ENCODE measurements at regions not wholly inside any gene's neighbourhood (a gene's known extent, or its start where the extent isn't known, plus 50 kb on each side); places are given as distances from the start of the nearest gene placed in this dataset.

GRCh38 chr7:32326078-32326477, 164.1 kb downstream of the LSM5 start:
- TF ChIP-seq, protein P1, sequence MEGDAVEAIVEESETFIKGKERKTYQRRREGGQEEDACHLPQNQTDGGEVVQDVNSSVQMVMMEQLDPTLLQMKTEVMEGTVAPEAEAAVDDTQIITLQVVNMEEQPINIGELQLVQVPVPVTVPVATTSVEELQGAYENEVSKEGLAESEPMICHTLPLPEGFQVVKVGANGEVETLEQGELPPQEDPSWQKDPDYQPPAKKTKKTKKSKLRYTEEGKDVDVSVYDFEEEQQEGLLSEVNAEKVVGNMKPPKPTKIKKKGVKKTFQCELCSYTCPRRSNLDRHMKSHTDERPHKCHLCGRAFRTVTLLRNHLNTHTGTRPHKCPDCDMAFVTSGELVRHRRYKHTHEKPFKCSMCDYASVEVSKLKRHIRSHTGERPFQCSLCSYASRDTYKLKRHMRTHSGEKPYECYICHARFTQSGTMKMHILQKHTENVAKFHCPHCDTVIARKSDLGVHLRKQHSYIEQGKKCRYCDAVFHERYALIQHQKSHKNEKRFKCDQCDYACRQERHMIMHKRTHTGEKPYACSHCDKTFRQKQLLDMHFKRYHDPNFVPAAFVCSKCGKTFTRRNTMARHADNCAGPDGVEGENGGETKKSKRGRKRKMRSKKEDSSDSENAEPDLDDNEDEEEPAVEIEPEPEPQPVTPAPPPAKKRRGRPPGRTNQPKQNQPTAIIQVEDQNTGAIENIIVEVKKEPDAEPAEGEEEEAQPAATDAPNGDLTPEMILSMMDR (conservative IDR thresholded peaks at IDR 0.05; ENCODE audit: low read length): no peak
- TF ChIP-seq EZH2phosphoT487 (IDR thresholded peaks at IDR 0.05; ENCODE audit: borderline replicate concordance, low read depth, low read length): no peak
